Activated naive CD8-positive, alpha-beta T cell treated with anti-CD3 and anti-CD28 coated beads for 36 hours (primary cell): ENCODE measurements at regions not wholly inside any gene's neighbourhood (a gene's known extent, or its start where the extent isn't known, plus 50 kb on each side); places are given as distances from the start of the nearest gene placed in this dataset.

Source experiments
- DNase-seq: peaks from one replicate; pipeline ENCODE4 v3.0.0; 2021
- H3K27ac Mint-ChIP-seq: one replicate; pipeline ENCODE4 v1.8.0; 2022; ENCODE audit warnings: mild to moderate bottlenecking, moderate library complexity, mixed read lengths
- H3K27me3 Mint-ChIP-seq: one replicate; pipeline ENCODE4 v1.8.0; 2022; ENCODE audit warnings: mild to moderate bottlenecking, mixed read lengths
- H3K36me3 Mint-ChIP-seq: one replicate; pipeline ENCODE4 v1.8.0; 2021; ENCODE audit warnings: mild to moderate bottlenecking, mixed read lengths
- H3K4me1 Mint-ChIP-seq: one replicate; pipeline ENCODE4 v1.8.0; 2021; ENCODE audit warnings: mixed read lengths
- H3K4me3 Mint-ChIP-seq: one replicate; pipeline ENCODE4 v1.8.0; 2022; ENCODE audit warnings: mild to moderate bottlenecking, moderate library complexity, mixed read lengths
- H3K9me3 Mint-ChIP-seq: one replicate; pipeline ENCODE4 v1.8.0; 2022; ENCODE audit warnings: mixed read lengths

- Mint-ChIP-seq H3K4me3 (peak overlapping the region; percentile 22), H3K27me3 (no peaks in the 10 kb centered on the region)
Observed at GRCh38 chr13:40490086-40490758, 176.2 kb downstream of the FOXO1 start.

DNA sequence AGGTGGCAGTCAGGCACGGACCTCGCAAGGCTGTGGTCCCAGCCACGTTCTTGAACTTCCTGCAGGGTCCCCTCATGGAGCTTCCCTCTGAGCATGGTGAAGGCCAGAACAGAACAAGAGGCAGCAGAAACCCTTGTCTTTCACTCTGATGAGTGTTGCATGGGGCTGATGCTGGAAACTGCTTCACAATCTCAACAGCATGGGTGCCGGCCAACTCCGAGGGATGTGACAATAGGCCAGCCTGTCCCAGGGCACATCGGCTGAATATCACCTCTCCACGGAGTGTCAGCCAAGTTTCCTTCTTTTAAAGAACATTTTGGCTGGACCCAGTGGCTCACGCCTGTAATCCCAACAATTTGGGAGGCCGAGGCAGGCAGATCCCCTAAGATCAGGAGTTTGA is 173.9 kb downstream of the FOXO1 start:
- H3K36me3 Mint-ChIP-seq: peaks cover 6% of the 10 kb centered on the region
- H3K4me3 Mint-ChIP-seq: no peak overlapping the region
- peaks cover 76% of the 10 kb centered on the region for H3K4me1 Mint-ChIP-seq
- H3K27ac Mint-ChIP-seq: no peak overlapping the region
- peaks cover 1% of the 10 kb centered on the region for H3K9me3 Mint-ChIP-seq
- no peaks in the 10 kb centered on the region for H3K27me3 Mint-ChIP-seq
- no peak for DNase-seq

More at GRCh38 chr13:40490086-40490758, 176.2 kb downstream of the FOXO1 start:
- Mint-ChIP-seq H3K4me1 (peaks cover 81% of the 10 kb centered on the region), H3K27ac (peak overlapping the region; percentile 79), H3K36me3 (peaks cover 6% of the 10 kb centered on the region), H3K9me3 (peaks cover 1% of the 10 kb centered on the region)
- DNase-seq: peak; percentile 50

DNA sequence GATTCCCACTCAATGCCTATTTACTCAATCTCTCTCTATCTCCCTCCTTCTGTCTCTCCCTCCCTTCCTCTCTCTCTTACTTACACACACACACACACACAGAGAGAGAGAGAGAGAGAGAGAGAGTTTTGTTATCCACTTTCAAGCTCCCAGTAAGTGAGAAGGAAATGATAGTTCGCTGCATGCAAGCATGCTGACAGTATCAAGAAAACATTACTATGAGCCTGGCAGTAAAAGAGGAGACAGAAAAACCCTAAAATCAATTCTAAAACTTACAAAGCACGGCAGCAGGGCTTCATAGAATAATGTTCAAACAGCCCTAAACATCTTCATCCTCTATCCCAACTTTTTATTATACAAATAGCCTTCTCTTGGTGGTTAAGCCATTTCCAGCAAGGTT is 171.9 kb downstream of the FOXO1 start:
- Mint-ChIP-seq H3K4me3 (peak overlapping the region; percentile 72), H3K36me3 (peaks cover 2% of the 10 kb centered on the region), H3K9me3 (no peaks in the 10 kb centered on the region), H3K27ac (peak overlapping the region; percentile 85), H3K4me1 (peaks cover 74% of the 10 kb centered on the region), H3K27me3 (no peaks in the 10 kb centered on the region)
- DNase-seq: no peak

- H3K9me3 Mint-ChIP-seq: no peaks in the 10 kb centered on the region
- H3K27ac Mint-ChIP-seq: peak overlapping the region; percentile 85
- H3K4me1 Mint-ChIP-seq: peaks cover 68% of the 10 kb centered on the region
- H3K36me3 Mint-ChIP-seq: peaks cover 2% of the 10 kb centered on the region
- H3K27me3 Mint-ChIP-seq: no peaks in the 10 kb centered on the region
- H3K4me3 Mint-ChIP-seq: no peak overlapping the region
- no peak for DNase-seq
Observed at GRCh38 chr13:40494946-40495620, 171.4 kb downstream of the FOXO1 start.

- H3K27me3 Mint-ChIP-seq: no peaks in the 10 kb centered on the region
- no peaks in the 10 kb centered on the region for H3K9me3 Mint-ChIP-seq
- peaks cover 2% of the 10 kb centered on the region for H3K36me3 Mint-ChIP-seq
- no peak overlapping the region for H3K27ac Mint-ChIP-seq
- peaks cover 63% of the 10 kb centered on the region for H3K4me1 Mint-ChIP-seq
- no peak overlapping the region for H3K4me3 Mint-ChIP-seq
- no peak for DNase-seq
Observed at GRCh38 chr13:40495621-40496001, 170.8 kb downstream of the FOXO1 start.

DNA sequence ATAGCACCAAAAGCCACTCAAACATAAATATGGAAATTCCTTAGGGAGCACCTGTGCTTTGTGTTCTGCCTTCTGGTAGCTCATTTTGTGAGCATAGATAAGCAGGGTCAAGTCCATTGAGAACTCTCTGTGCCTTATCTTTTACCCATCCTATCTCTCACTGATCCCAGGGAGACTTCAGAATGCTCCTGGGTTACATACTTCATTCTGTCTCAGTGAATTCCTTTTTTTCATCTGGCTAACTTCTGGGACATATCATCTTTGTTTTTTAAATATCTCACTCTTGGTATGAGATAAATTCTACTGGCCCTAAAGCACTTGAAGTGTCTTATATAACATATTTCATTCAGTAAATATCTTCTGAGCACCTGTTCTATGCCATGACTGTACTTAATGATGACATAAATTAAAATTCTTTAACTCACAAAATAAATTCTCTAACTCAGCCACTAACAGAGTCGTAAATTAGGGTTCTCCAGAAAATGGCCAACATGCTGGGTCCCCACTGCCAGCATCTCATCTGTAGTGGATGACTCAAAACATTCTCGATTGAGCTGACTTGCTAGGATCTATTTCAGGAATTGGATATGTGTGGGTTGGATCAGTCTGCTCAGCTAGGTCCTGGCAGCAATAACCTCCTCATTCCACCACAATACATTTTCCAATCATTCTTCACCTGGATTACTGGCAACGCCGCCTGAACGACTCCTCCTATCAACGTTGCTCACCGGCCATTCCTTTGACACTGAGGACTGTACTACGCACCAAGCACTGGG is 170.2 kb downstream of the FOXO1 start:
- Mint-ChIP-seq H3K4me3 (no peak overlapping the region), H3K27me3 (no peaks in the 10 kb centered on the region), H3K4me1 (peaks cover 59% of the 10 kb centered on the region), H3K27ac (no peak overlapping the region), H3K36me3 (peaks cover 2% of the 10 kb centered on the region), H3K9me3 (no peaks in the 10 kb centered on the region)
- no peak for DNase-seq

DNA sequence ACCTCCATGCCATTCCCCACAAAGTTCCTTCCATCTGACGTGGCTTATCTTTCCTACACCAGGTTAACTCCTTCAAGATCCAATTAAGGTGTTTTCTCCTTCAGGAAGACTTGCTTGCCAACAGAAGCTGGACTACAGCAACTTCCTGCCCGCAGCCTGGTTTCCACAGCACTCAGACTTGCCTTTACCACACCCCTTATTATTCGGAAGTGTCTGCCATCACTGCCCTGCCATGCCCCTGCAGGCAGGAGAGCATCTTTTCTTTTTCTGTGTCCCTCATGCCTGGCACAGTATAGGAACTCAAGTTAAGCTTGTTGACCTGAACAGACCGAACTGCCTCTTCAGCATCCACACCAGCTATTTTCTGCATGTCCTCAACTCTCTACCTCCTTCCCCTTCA is 168.0 kb downstream of the FOXO1 start:
- H3K4me3 Mint-ChIP-seq: no peak overlapping the region
- no peaks in the 10 kb centered on the region for H3K27me3 Mint-ChIP-seq
- DNase-seq: no peak
- H3K4me1 Mint-ChIP-seq: peaks cover 41% of the 10 kb centered on the region
- H3K27ac Mint-ChIP-seq: no peak overlapping the region
- no peaks in the 10 kb centered on the region for H3K9me3 Mint-ChIP-seq
- peaks cover 2% of the 10 kb centered on the region for H3K36me3 Mint-ChIP-seq

- Mint-ChIP-seq H3K27me3 (no peaks in the 10 kb centered on the region), H3K4me3 (no peak overlapping the region), H3K4me1 (peaks cover 44% of the 10 kb centered on the region), H3K36me3 (peaks cover 4% of the 10 kb centered on the region), H3K27ac (no peak overlapping the region), H3K9me3 (no peaks in the 10 kb centered on the region)
- no peak for DNase-seq
Observed at GRCh38 chr13:40502236-40502635, 164.2 kb downstream of the FOXO1 start.

- no peaks in the 10 kb centered on the region for H3K9me3 Mint-ChIP-seq
- peaks cover 2% of the 10 kb centered on the region for H3K36me3 Mint-ChIP-seq
- no peak for DNase-seq
- no peaks in the 10 kb centered on the region for H3K27me3 Mint-ChIP-seq
- peaks cover 46% of the 10 kb centered on the region for H3K4me1 Mint-ChIP-seq
- no peak overlapping the region for H3K4me3 Mint-ChIP-seq
- H3K27ac Mint-ChIP-seq: no peak overlapping the region
Observed at GRCh38 chr13:40503011-40503410, 163.4 kb downstream of the FOXO1 start.

- H3K27ac Mint-ChIP-seq: no peak overlapping the region
- no peaks in the 10 kb centered on the region for H3K9me3 Mint-ChIP-seq
Observed at GRCh38 chr13:40503966-40504591, 162.4 kb downstream of the FOXO1 start.

DNA sequence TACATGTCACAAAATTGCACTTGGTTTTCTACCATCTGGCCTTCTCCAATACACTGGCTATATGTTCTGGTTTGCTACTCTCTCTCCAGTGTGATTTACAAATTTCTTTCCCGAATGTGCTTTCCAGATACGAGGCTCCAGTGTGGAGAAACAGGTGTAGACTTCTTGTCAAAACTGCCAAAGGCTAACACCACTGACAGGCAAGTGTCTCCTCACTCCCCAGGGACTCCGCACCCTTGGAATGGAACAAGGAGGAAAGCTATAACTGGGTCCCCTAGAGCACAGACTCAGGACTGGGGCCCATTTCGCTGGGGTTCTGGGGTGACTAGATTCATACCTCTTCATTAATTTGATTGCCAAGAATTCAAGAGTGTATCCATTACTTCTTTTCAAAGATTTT is 161.8 kb downstream of the FOXO1 start:
- Mint-ChIP-seq H3K4me1 (peaks cover 53% of the 10 kb centered on the region), H3K27me3 (no peaks in the 10 kb centered on the region), H3K9me3 (no peaks in the 10 kb centered on the region), H3K36me3 (peaks cover 2% of the 10 kb centered on the region), H3K4me3 (no peak overlapping the region), H3K27ac (no peak overlapping the region)
- no peak for DNase-seq

More at GRCh38 chr13:40503966-40504591, 162.4 kb downstream of the FOXO1 start:
- Mint-ChIP-seq H3K4me3 (no peak overlapping the region), H3K4me1 (peaks cover 49% of the 10 kb centered on the region), H3K27me3 (no peaks in the 10 kb centered on the region), H3K36me3 (peaks cover 2% of the 10 kb centered on the region)
- DNase-seq: no peak

DNA sequence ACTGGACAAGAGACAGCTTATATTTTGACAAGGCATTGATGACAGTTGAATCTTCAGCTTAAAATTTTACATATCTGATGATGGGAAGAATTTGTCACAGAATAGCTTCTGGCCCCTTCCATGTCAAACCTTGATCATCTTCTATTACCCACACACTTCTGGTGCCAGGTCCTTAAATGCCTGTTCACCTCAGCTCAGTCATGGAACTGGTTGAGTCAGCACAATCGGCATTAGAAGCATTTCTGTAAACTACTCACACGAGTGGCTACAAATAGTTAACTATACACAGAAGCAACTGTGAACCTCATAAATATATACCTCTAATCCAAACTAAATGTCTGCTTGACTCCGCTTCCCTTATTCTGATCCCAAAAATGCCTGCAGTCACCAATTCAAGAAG is 161.2 kb downstream of the FOXO1 start:
- Mint-ChIP-seq H3K4me1 (peaks cover 53% of the 10 kb centered on the region), H3K9me3 (no peaks in the 10 kb centered on the region), H3K36me3 (peaks cover 4% of the 10 kb centered on the region), H3K27me3 (no peaks in the 10 kb centered on the region), H3K4me3 (no peak overlapping the region), H3K27ac (no peak overlapping the region)
- DNase-seq: no peak
